Lung (tissue), 11 donors: ENCODE measurements at regions not wholly inside any gene's neighbourhood (a gene's known extent, or its start where the extent isn't known, plus 50 kb on each side); places are given as distances from the start of the nearest gene placed in this dataset.

Experiments used
- ATAC-seq: fragments of 200-7000 bp; cut with Tn5 transposase; one replicate; pipeline ENCODE4 v1.9.1; 2020; ENCODE audit warnings: moderate number of reproducible peaks; ENCODE audit not compliant: insufficient read depth, low FRiP score
- DNase-seq, 3 donors: peaks; one replicate each; pipeline ENCODE4 v3.0.0-alpha.2; 2013 to 2017
- H3K27ac ChIP-seq, 2 donors: one replicate each; pipeline ENCODE4 v1.5.1; 2013; ENCODE audit warnings: mild to moderate bottlenecking in 2 of 2, moderate library complexity in 2 of 2, control low read depth in 1 of 2, inconsistent platforms in 1 of 2, low read depth in 1 of 2, low read length in 1 of 2
- H3K27me3 ChIP-seq, 3 donors: one replicate each; pipeline ENCODE4 v1.5.1; 2013; ENCODE audit warnings: low read length in 2 of 3; ENCODE audit not compliant: control insufficient read depth in 3 of 3, insufficient read depth in 3 of 3
- H3K36me3 ChIP-seq, 4 donors: one replicate each; pipeline ENCODE4 v1.5.1; 2013; ENCODE audit warnings: low read length in 4 of 4, mild to moderate bottlenecking in 1 of 4, moderate library complexity in 1 of 4; ENCODE audit not compliant: control insufficient read depth in 4 of 4, insufficient read depth in 4 of 4
- H3K4me1 ChIP-seq, 5 donors: one replicate each; pipeline ENCODE4 v1.5.1; 2013; ENCODE audit warnings: low read length in 5 of 5, mild to moderate bottlenecking in 2 of 5, moderate library complexity in 1 of 5; ENCODE audit not compliant: control insufficient read depth in 5 of 5, insufficient read depth in 5 of 5
- H3K4me3 ChIP-seq: one replicate; pipeline ENCODE4 v1.5.1; 2013; ENCODE audit warnings: mild to moderate bottlenecking, control low read depth, moderate library complexity
- H3K9ac ChIP-seq, 2 donors: one replicate each; pipeline ENCODE4 v1.5.1; 2013; ENCODE audit warnings: low read length in 2 of 2, control low read depth in 1 of 2; ENCODE audit not compliant: insufficient read depth in 1 of 2
- H3K9me3 ChIP-seq, 4 donors: one replicate each; pipeline ENCODE4 v1.5.1; 2013; ENCODE audit warnings: low read length in 3 of 4, mild to moderate bottlenecking in 1 of 4, moderate library complexity in 1 of 4; ENCODE audit not compliant: control insufficient read depth in 4 of 4, insufficient read depth in 3 of 4
- WGBS, 2 donors: extraction: QIAGEN DNeasy Blood & Tissue Kit; methylation state at CpG; one replicate each; pipeline ENCODE4 v1.1.7; 2013; 5-methylcytosine and 5-hydroxymethylcytosine counted together
- TF ChIP-seq, protein P1 (sequence below): IDR thresholded peaks from 2 replicates; pipeline ENCODE4 v1.5.1; 2012; ENCODE audit warnings: mild to moderate bottlenecking; ENCODE audit errors: control extremely low read depth, extremely low read depth
- donor health status: control.
- donor health status: control.
- donor health status: Bipolar disorder and iron deficiency.
- donor health status: healthy.
- donor health status: DM: yes; HTN: yes; CAD: no.

DNA sequence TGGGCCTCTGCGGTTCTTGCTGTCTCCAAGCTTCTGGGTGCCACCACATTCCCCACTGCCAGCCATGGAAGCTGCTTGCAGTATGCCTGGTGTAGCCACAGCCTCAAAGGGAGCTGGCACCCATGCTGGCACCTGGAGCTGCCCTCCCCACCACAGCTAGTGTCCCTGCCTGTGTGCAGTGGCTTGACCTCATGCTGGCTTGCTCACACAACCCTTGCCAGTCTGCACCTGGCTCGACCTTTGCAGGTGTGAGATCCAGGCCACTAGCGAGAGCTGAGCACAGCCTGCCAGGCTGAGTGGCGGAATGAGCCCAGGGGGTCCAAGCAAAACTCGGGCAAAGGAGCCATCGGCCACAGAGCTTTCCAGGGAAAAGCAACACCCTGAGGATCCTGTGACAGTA lies 236.7 kb upstream of the CSNK1A1L start:
- H3K36me3 ChIP-seq = no peaks in the 10 kb centered on the region
- no peak overlapping the region for H3K9ac ChIP-seq
- TF ChIP-seq, protein P1, sequence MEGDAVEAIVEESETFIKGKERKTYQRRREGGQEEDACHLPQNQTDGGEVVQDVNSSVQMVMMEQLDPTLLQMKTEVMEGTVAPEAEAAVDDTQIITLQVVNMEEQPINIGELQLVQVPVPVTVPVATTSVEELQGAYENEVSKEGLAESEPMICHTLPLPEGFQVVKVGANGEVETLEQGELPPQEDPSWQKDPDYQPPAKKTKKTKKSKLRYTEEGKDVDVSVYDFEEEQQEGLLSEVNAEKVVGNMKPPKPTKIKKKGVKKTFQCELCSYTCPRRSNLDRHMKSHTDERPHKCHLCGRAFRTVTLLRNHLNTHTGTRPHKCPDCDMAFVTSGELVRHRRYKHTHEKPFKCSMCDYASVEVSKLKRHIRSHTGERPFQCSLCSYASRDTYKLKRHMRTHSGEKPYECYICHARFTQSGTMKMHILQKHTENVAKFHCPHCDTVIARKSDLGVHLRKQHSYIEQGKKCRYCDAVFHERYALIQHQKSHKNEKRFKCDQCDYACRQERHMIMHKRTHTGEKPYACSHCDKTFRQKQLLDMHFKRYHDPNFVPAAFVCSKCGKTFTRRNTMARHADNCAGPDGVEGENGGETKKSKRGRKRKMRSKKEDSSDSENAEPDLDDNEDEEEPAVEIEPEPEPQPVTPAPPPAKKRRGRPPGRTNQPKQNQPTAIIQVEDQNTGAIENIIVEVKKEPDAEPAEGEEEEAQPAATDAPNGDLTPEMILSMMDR = no peak
- H3K4me3 ChIP-seq = no peak overlapping the region
- H3K9me3 ChIP-seq = no peaks in the 10 kb centered on the region
- ATAC-seq = no peak
- DNase-seq = no peak
- no peaks in the 10 kb centered on the region for H3K27me3 ChIP-seq
- WGBS, 2 donors = 88 to 92% methylated on average over 6 of the region's 6 CpGs
- peaks cover 0 to 9% (median 0%) of the 10 kb centered on the region in 5 donors for H3K4me1 ChIP-seq
- H3K27ac ChIP-seq = no peak overlapping the region

DNA sequence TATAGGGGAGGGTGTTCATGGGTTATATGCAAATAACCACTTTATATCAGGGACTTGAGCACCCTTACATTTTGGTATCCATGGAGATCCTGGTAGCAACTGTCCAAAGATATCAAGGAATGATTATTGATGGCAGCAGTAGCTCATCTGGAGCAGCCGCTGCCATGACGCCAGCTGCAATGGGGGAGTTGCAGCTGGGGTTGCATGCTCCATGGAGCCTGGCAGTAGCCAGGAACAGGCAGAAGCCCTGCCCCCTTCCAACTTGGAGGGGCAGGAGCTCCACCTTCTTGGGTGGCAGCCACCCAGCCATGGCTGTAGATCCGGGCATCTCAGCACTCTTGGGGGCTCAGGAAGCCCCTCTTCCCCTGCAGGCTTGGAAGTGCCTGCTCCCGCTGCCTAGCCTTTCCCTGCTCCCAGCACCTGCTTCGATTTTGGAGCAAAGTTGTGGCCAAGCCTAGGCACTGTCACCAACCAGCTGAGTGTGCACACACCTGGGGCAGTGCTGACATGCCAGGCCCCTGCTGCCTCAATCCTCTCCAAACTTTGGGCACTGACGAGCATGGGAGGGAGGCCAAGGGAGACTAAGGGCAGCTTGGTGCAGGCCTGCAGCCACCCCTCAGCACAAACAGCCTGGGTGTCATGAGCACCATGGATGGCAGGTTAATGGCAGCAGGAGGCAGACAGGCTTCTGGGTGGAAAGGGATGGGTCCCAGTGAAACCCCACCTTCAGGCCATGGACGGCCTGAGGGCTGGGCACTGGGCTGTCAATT lies 235.6 kb upstream of the CSNK1A1L start:
- H3K27me3 ChIP-seq = no peaks in the 10 kb centered on the region
- H3K4me1 ChIP-seq = peaks cover 0 to 9% (median 0%) of the 10 kb centered on the region in 5 donors
- ATAC-seq (no peak), DNase-seq (no peak)
- no peak overlapping the region for H3K27ac ChIP-seq
- WGBS, 2 donors = 72 to 80% methylated on average over 7 of the region's 7 CpGs
- no peaks in the 10 kb centered on the region for H3K9me3 ChIP-seq
- H3K4me3 ChIP-seq = no peak overlapping the region
- TF ChIP-seq, protein P1 = no peak
- no peak overlapping the region for H3K9ac ChIP-seq
- H3K36me3 ChIP-seq = no peaks in the 10 kb centered on the region

DNA sequence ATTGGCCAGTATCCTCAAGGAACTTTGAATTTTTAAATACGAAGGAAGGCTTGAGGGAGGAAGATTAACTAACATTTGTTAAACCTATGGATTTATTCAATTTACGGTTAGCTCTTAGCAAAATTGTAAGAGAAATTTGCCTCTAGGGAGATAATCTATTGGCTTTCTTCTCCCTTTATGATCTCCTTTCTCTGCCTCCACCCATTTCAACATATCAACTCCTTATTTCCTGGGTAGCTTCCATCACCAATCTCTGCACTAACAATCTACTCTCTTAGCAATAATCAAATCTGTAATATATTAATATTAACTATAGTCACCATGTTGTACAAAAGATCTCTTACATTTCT lies 233.9 kb upstream of the CSNK1A1L start:
- no peaks in the 10 kb centered on the region for H3K36me3 ChIP-seq
- H3K4me1 ChIP-seq = peaks cover 0 to 8% (median 0%) of the 10 kb centered on the region in 5 donors
- ATAC-seq (no peak), DNase-seq (no peak)
- no peak overlapping the region for H3K27ac ChIP-seq
- no peaks in the 10 kb centered on the region for H3K9me3 ChIP-seq
- H3K27me3 ChIP-seq = no peaks in the 10 kb centered on the region
- H3K4me3 ChIP-seq = no peak overlapping the region
- TF ChIP-seq, protein P1 = no peak
- no peak overlapping the region for H3K9ac ChIP-seq
- 88 to 91% methylated on average over 2 of the region's 2 CpGs for WGBS, 2 donors
